GM20000 (cell line): ENCODE measurements at regions not wholly inside any gene's neighbourhood (a gene's known extent, or its start where the extent isn't known, plus 50 kb on each side); places are given as distances from the start of the nearest gene placed in this dataset.

Source experiments
- DNase-seq: peaks from one replicate; pipeline ENCODE4 v3.0.0; 2012; ENCODE audit warnings: low spot score
- CTCF ChIP-seq: IDR thresholded peaks from 2 replicates; pipeline ENCODE4 v1.5.1; 2012; ENCODE audit warnings: mild to moderate bottlenecking, control low read depth; ENCODE audit errors: extremely low read depth, missing control alignments

GRCh38 chr17:53127331-53127730 lies 695.4 kb upstream of the KIF2B start:
- DNase-seq, result no peak
- TF ChIP-seq CTCF, result no peak

DNA sequence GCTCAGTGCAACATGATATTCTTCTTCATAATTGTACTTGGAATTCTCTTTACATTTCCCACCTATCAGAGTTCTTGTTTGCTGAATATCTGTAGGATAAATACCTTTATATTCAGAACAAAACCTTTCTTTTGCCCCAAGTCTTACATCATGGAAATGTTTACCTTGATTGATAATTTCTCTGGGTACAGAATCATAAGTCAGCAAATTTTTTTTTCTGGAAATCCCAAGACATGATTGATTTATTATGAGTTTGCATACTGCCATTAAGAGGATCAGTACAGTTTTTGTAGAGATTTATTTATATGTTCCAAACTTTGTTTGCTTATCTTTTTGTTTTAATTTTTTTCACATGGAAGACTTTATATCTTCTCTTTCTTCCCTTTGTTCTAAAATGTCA lies 699.8 kb upstream of the KIF2B start:
- no peak for DNase-seq
- TF ChIP-seq CTCF, result no peak

DNA sequence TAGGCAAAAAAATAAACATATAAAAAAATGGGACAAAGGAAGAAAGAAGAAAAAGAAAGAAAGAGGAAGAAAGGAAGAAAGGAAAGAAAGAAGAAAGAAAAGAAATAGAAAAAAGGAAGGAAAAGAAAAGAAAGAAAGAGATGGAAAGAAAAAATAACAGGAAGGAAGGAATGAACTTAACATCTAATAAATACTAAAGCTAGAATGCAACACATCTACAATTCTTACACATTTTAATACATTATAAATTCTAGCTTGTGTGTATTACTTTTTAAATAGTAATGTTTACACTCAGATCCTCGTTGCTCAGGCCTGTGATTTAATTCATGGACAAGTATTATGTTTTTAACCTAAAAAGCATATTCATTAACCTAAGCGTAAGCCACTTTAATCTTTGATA lies 703.0 kb upstream of the KIF2B start:
- no peak for TF ChIP-seq CTCF
- no peak for DNase-seq

- no peak for TF ChIP-seq CTCF
- no peak for DNase-seq
These were observed 703.8 kb upstream of the KIF2B start for GRCh38 chr17:53118948-53119347.

GRCh38 chr17:53106886-53107285 lies 715.8 kb upstream of the KIF2B start:
- no peak for TF ChIP-seq CTCF
- no peak for DNase-seq

- no peak for TF ChIP-seq CTCF
- DNase-seq, result no peak
These were observed 721.0 kb upstream of the KIF2B start for GRCh38 chr17:53101706-53102105.

- TF ChIP-seq CTCF, result no peak
- no peak for DNase-seq
These were observed 722.6 kb upstream of the KIF2B start for GRCh38 chr17:53100126-53100525.

DNA sequence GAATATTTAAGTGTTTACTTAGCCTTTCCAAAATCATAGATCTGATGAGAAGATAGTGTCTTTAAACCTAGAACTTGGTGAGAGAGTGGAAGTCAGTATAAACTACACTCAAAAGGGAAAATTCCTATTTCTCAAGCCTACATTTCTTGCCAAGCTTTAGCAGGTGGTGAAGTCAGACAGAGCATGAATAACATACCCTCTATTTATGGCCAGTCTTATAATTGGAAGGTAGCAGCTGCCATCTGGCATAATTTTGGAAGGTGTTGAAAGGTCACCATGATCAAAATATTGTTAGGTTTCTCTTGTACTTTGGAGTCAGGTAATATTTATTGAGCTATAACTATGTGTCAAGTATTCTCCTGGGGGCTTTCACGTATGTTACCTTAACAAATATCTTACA lies 729.3 kb upstream of the KIF2B start:
- no peak for DNase-seq
- TF ChIP-seq CTCF, result no peak
